RCC 7860 (cell line): ENCODE measurements at regions not wholly inside any gene's neighbourhood (a gene's known extent, or its start where the extent isn't known, plus 50 kb on each side); places are given as distances from the start of the nearest gene placed in this dataset.

Source experiments
- DNase-seq: peaks from one replicate; pipeline ENCODE4 v3.0.0-alpha.2; 2015; ENCODE audit warnings: low spot score
- FAIRE-seq: peaks from 2 replicates; lab custom pipeline; 2012; peaks lifted over from hg19 to GRCh38; lab: Jason Lieb, UNC

DNA sequence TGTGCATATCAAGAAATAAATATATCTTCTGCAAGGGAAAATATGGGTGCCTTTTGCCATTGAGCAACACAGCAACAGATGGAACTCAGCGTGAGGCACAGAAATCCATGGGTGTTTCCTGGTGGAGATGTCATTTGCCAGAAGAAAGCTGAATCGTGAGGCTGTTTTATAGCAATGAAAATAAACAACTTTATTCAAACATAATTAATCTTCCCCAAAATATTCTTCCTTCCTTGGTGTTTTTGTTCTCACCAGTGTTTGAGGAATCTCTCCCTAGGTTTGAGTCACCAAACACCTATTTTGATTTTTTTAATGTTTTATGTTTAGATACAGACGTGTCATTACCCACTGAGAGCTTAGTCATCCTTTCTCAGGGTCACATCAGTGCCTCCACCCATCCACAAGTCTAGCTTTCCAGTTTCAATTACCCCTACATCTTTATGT, 65.8 kb upstream of the PAPPA start:
- peak; percentile 86 for FAIRE-seq
- DNase-seq: peak; percentile 60

DNA sequence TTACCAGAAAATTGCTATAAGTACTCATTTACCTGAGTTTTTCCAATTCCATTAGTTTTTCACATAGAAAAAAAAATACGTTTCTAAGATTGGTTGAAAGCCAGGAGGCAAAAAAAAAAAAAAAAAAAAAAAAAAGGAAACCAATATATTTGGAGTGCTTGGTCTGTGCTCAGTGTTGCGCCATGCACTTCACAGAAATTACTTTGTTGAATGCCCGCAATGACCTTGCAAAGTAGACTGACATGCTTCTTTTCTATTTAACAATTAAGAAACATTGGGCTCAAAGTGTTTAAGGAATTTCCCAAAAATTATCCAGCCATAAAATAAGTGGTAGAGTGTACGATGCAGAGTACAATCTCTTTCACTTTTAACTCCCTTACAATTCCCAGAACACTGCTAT, 65.2 kb upstream of the PAPPA start:
- FAIRE-seq (no peak), DNase-seq (no peak)

DNA sequence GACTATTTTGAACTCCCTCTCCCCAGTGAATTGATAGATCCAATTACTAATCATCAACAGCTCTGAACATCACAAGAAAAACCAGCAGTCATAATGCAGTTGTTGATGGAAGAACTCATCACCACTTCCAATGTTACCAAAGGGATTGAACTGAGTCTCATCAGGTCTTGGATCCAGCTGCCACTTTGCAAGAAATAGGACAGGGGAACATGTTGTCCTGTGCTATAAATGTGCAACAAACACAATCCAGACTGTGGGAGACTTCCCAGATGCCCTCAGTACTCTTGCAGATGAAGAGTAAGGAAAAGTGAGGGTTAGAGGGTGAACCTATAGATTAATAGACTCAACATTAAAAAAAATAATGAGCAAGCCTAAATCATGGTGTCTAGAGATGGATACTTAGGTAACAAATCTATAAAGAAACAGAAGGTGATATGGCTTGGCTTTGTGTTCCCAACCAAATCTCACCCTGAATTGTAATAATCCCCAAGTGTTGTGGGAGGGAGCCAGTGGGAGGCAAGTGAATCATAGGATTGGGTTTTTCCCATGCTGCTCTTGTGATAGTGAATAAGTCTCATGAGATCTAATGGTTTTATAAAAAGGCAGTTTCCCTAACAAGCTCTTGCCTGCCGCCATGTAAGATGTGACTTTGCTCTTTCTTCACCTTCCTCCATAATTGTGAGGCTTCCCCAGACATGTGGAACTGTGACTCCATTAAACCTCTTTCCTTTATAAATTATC, 63.4 kb upstream of the PAPPA start:
- FAIRE-seq: no peak
- DNase-seq: no peak

DNA sequence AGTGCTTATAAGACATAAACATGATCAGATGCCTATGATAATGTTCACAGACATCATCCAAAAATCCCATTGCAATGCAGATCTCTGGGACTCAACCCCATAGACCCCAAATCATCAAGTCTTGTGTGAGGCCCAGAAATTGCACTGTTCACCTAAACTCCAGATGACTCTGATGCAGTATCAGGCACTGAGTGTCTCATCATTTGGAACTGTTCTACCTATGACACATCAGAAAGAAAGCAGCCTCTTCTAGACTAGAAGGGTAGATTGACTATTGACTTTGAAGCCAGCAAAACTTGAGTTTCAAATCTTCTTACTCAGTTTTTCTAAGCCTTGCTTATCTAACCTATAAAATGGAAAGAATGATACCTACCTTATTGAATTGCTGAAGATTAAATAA, 58.7 kb upstream of the PAPPA start:
- DNase-seq: no peak
- no peak for FAIRE-seq

DNA sequence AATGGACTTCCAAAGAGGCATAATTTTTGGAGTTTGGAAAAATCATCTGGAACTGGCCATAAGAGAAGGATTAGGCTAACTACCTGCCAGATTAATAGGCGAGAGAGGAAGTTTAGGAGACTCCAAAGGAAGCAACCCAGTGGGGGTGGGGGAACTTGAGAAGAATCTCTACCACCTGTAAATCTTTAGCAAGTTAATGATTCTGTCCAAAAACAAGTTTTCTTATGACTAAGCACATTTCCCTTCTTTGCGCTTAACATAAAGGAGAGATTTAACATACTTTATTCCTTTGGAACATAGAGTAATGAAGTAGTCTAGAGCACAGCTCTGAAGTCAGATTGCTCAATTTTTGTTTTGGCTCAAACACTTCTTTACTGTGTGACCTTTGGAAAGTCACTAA, 58.2 kb upstream of the PAPPA start:
- no peak for DNase-seq
- FAIRE-seq: no peak

GRCh38 chr9:116096046-116096445, 57.5 kb upstream of the PAPPA start:
- FAIRE-seq: peak; percentile 59
- peak; percentile 70 for DNase-seq

- FAIRE-seq: no peak
- no peak for DNase-seq
These were observed 56.7 kb upstream of the PAPPA start for GRCh38 chr9:116096853-116097252.

GRCh38 chr9:116098476-116098875, 55.1 kb upstream of the PAPPA start:
- DNase-seq (no peak), FAIRE-seq (no peak)

DNA sequence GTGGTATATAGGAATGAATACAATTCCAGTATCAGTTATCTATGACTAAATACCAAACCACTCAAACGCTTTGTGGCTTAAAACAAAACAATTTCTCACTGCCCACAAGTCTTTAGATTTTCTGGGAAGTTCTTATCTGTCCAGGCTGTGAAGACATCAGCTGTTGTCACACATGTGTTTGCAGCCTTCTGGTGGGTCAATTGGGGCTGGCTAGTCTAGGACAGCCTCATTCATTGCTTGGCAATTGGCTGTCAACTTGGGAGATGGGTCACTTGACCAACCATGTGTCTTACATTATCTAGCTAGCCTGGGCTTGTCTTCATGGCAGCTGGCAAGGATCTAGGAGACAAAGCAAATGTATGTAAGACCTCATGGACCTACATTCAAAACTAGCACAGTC, 53.8 kb upstream of the PAPPA start:
- no peak for FAIRE-seq
- no peak for DNase-seq

DNA sequence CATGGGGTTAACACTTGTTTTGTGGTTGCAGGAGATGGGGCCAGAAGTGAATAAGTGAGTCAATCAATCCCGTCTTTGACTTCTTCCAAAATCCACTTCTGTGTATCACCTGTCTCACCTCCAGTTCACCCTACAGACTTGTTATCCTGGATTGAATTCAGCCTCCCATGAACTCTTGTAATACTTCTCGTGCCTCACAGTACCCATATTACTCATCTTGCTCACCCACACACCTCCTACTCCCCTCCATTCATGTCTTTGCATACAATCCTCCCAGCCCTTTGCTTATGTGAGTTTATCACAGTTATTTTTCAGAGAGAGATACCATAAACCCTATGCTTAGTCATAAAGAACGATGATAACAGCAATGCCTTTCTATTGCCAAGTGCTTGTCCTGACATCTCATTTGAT, 52.9 kb upstream of the PAPPA start:
- no peak for FAIRE-seq
- no peak for DNase-seq

DNA sequence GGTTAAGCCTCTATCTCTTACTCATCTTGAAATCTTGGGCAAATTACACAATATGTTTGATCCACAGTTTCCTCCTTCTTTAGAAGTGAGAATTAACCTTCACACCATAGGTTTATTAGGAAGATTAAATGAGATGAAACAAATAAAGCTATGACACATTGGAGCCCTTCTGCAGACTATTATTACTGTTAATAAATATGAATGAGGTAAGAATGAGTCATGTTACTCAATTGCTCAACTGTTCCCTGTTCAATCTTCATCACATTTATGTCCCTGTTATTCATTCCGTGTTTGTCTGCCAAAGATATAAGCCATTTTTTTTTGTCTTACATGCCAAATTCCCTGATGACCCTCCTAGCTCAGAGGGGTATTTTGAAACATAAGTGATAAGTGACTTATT, 52.1 kb upstream of the PAPPA start:
- FAIRE-seq: peak; percentile 38
- DNase-seq: no peak

DNA sequence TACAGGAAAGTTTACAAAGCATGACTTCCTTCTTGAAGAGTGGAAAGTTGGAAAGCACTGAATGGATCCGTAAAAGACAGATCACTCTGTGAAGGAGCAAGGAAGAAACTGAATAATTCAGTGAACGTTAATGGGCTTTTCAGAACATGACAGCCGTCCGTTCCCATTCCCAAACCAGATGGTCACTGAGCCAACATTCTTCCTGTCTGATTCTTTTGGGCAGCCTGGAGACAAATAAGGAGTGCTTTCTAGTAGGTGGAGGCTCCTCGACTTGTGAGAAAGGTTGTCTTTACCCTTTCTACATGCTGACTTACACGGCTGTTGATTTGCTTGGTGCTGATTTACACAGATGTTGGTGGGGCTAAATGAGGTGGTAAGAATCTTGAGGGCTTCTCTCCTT, 51.0 kb upstream of the PAPPA start:
- FAIRE-seq (no peak), DNase-seq (no peak)
